ENCODE measurements at regions not wholly inside any gene's neighbourhood (a gene's known extent, or its start where the extent isn't known, plus 50 kb on each side); places are given as distances from the start of the nearest gene placed in this dataset.

DNA sequence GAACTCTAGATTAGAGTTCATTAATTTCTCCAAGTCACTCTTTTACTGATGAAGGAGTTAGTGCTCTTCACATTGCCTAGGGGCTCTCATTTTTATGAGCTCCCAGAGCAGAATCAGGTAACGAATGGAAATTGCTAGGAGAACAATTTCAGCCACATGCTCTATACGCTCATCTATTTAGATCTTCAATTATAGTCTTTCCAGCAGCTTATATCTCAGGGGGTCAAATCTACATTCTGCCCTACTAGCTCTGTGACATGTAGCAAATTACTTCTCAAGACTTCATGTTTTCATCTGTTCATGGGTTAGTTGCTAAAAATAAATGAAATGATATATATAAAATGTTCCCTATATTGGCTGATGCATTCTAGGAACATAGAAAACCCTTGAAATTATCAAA lies 183.6 kb downstream of the PLPP3 start:
- TF ChIP-seq EP300 (IDR thresholded peaks at IDR 0.05; ENCODE audit: borderline replicate concordance in 1 of 2, low read depth in 2 of 2, low read length in 2 of 2), result no peak
- no peak for TF ChIP-seq TCF12 (IDR thresholded peaks at IDR 0.05; ENCODE audit: low read depth, low read length)
- no peak for TF ChIP-seq MAX (IDR thresholded peaks at IDR 0.05)
- TF ChIP-seq, protein P1, sequence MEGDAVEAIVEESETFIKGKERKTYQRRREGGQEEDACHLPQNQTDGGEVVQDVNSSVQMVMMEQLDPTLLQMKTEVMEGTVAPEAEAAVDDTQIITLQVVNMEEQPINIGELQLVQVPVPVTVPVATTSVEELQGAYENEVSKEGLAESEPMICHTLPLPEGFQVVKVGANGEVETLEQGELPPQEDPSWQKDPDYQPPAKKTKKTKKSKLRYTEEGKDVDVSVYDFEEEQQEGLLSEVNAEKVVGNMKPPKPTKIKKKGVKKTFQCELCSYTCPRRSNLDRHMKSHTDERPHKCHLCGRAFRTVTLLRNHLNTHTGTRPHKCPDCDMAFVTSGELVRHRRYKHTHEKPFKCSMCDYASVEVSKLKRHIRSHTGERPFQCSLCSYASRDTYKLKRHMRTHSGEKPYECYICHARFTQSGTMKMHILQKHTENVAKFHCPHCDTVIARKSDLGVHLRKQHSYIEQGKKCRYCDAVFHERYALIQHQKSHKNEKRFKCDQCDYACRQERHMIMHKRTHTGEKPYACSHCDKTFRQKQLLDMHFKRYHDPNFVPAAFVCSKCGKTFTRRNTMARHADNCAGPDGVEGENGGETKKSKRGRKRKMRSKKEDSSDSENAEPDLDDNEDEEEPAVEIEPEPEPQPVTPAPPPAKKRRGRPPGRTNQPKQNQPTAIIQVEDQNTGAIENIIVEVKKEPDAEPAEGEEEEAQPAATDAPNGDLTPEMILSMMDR (IDR thresholded peaks at IDR 0.05; ENCODE audit: control extremely low read depth in 1 of 3, insufficient read depth in 1 of 3, low read depth in 1 of 3, low read length in 3 of 3), result no peak
- TF ChIP-seq E2F6 (IDR thresholded peaks at IDR 0.05), result no peak
- TF ChIP-seq SIN3A (conservative IDR thresholded peaks at IDR 0.05 in 1 of 2, IDR thresholded peaks at IDR 0.05 in 1 of 2; ENCODE audit: low read depth in 1 of 2, low read length in 2 of 2), result no peak
- TF ChIP-seq RNF2 (IDR thresholded peaks at IDR 0.05; ENCODE audit: borderline replicate concordance, low read depth, low read length, missing control alignments, poor library complexity, severe bottlenecking), result no peak
